Cerebellar cortex (tissue), 1 donor: ENCODE measurements at regions not wholly inside any gene's neighbourhood (a gene's known extent, or its start where the extent isn't known, plus 50 kb on each side); places are given as distances from the start of the nearest gene placed in this dataset.
"Not testable (repeated sequence)": the region's sequence is repeated elsewhere in the genome, so short reads cannot be mapped to it uniquely, and the experiment has no call there.

Experiments
- DNase-seq: peaks from one replicate; pipeline ENCODE4 v3.0.0-alpha.2; 2015; ENCODE audit warnings: low spot score

- DNase-seq = not testable (repeated sequence)
Observed at GRCh38 chr10:105727586-105727985, 1086.5 kb downstream of the SORCS3 start.

- no peak for DNase-seq
Observed at GRCh38 chr10:105727131-105727530, 1086.0 kb downstream of the SORCS3 start.

GRCh38 chr10:105726149-105726548 lies 1085.1 kb downstream of the SORCS3 start:
- DNase-seq = no peak

GRCh38 chr10:105725007-105725406 lies 1083.9 kb downstream of the SORCS3 start:
- DNase-seq = no peak

- DNase-seq = no peak
Observed at GRCh38 chr10:105718207-105718995, 1077.3 kb downstream of the SORCS3 start.

GRCh38 chr10:105714728-105715127 lies 1073.6 kb downstream of the SORCS3 start:
- DNase-seq = no peak

GRCh38 chr10:105707603-105708002 lies 1066.5 kb downstream of the SORCS3 start:
- DNase-seq = no peak

- no peak for DNase-seq
Observed at GRCh38 chr10:105706281-105707026, 1065.4 kb downstream of the SORCS3 start.

- no peak for DNase-seq
Observed at GRCh38 chr10:105702211-105702610, 1061.1 kb downstream of the SORCS3 start.

GRCh38 chr10:105700218-105700617 lies 1059.1 kb downstream of the SORCS3 start:
- no peak for DNase-seq

- DNase-seq = no peak
Observed at GRCh38 chr10:105699504-105699903, 1058.4 kb downstream of the SORCS3 start.

- no peak for DNase-seq
Observed at GRCh38 chr10:105698592-105698991, 1057.5 kb downstream of the SORCS3 start.

GRCh38 chr10:105697290-105697780 lies 1056.2 kb downstream of the SORCS3 start:
- no peak for DNase-seq

GRCh38 chr10:105691811-105692210 lies 1050.7 kb downstream of the SORCS3 start:
- peak; percentile 3 for DNase-seq

GRCh38 chr10:105682911-105683310 lies 1041.8 kb downstream of the SORCS3 start:
- no peak for DNase-seq

- no peak for DNase-seq
Observed at GRCh38 chr10:105681051-105681450, 1040.0 kb downstream of the SORCS3 start.

GRCh38 chr10:105679781-105680180 lies 1038.7 kb downstream of the SORCS3 start:
- no peak for DNase-seq

GRCh38 chr10:105675333-105675732 lies 1034.2 kb downstream of the SORCS3 start:
- no peak for DNase-seq

- no peak for DNase-seq
Observed at GRCh38 chr10:105674448-105674847, 1033.4 kb downstream of the SORCS3 start.

GRCh38 chr10:105658696-105659095 lies 1017.6 kb downstream of the SORCS3 start:
- DNase-seq = no peak

GRCh38 chr10:105656856-105657255 lies 1015.8 kb downstream of the SORCS3 start:
- DNase-seq = no peak

GRCh38 chr10:105650306-105650705 lies 1009.2 kb downstream of the SORCS3 start:
- no peak for DNase-seq

GRCh38 chr10:105647354-105647753 lies 1006.3 kb downstream of the SORCS3 start:
- no peak for DNase-seq
